ENCODE measurements at regions not wholly inside any gene's neighbourhood (a gene's known extent, or its start where the extent isn't known, plus 50 kb on each side); places are given as distances from the start of the nearest gene placed in this dataset.

DNA sequence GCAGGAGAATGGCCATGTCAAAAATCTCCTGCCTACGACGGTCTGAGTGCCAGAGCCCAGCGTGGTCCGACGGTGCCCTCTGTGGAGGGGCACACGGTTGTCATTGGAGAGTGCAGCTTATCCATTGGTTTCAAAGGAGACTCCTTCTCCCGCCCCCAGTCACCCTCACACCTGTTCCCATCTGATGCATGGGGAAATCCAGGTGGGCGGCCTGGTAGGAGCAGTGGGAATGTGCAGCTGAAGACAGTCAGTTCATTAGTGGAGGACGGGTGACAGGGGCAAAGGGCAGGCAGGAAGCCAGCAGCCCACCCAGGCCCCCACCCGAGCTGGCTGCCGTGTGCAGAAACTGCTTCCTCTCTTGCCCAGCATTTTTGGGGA lies 162.3 kb downstream of the IRF8 start:
- DNase-seq (ENCODE audit: low read depth) = no peak
- Mint-ChIP-seq H3K9me3 (ENCODE audit: unreplicated experiment) (peaks cover 2% of the 10 kb centered on the region), H3K4me3 (ENCODE audit: unreplicated experiment) (no peak overlapping the region), H3K36me3 (ENCODE audit: low read depth, unreplicated experiment) (no peaks in the 10 kb centered on the region), H3K4me1 (ENCODE audit: low read depth, unreplicated experiment) (no peaks in the 10 kb centered on the region), H3K27ac (ENCODE audit: unreplicated experiment) (no peak overlapping the region), H3K27me3 (ENCODE audit: low read depth, unreplicated experiment) (peaks cover 57% of the 10 kb centered on the region)
- Histone ChIP-seq H3K27me3 (ENCODE audit: insufficient read depth, low read length) (peaks cover 21% of the 10 kb centered on the region), H3K9ac (ENCODE audit: low read length) (no peak overlapping the region), H3K4me3 (ENCODE audit: insufficient read depth, low read depth, low read length) (no peak overlapping the region), H4K20me1 (ENCODE audit: insufficient read depth, low read length) (no peaks in the 10 kb centered on the region), H3K9me3 (ENCODE audit: insufficient read depth, low read depth, low read length) (no peaks in the 10 kb centered on the region), H3K4me1 (ENCODE audit: insufficient read depth, low read length) (no peaks in the 10 kb centered on the region), H3K79me2 (ENCODE audit: insufficient read depth, low read length) (no peaks in the 10 kb centered on the region), H3K36me3 (ENCODE audit: insufficient read depth, low read length) (no peaks in the 10 kb centered on the region), H3K27ac (ENCODE audit: low read depth, low read length) (no peak overlapping the region), H3K4me2 (ENCODE audit: low read length) (no peak overlapping the region), H2AFZ (ENCODE audit: low read depth, low read length) (no peak overlapping the region)
- TF ChIP-seq EZH2 (IDR thresholded peaks at IDR 0.05; ENCODE audit: insufficient read depth, low read length) = no peak
- TF ChIP-seq, protein P1, sequence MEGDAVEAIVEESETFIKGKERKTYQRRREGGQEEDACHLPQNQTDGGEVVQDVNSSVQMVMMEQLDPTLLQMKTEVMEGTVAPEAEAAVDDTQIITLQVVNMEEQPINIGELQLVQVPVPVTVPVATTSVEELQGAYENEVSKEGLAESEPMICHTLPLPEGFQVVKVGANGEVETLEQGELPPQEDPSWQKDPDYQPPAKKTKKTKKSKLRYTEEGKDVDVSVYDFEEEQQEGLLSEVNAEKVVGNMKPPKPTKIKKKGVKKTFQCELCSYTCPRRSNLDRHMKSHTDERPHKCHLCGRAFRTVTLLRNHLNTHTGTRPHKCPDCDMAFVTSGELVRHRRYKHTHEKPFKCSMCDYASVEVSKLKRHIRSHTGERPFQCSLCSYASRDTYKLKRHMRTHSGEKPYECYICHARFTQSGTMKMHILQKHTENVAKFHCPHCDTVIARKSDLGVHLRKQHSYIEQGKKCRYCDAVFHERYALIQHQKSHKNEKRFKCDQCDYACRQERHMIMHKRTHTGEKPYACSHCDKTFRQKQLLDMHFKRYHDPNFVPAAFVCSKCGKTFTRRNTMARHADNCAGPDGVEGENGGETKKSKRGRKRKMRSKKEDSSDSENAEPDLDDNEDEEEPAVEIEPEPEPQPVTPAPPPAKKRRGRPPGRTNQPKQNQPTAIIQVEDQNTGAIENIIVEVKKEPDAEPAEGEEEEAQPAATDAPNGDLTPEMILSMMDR (IDR thresholded peaks at IDR 0.05; ENCODE audit: insufficient read depth, low read depth, low read length) = no peak
- FAIRE-seq = no peak

DNA sequence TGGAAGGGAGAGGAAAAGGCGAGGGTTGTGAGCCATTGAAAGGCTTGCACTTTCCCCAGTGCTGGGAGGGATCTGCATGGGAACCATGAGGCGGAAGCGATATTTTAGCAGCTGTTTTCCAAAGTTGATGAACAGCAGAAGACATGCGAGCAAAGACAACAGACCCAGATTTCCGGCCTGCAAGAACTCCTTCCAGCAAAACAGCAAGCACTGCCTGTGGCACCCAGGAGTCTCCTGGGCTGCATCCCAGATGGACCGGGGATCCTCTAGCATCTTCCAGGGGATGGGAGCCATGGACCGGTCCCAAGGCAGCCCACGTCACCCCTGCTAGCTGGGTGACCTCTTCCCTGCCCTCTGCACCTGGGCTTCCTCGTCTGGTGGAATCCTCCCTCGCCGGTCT lies 162.8 kb downstream of the IRF8 start:
- H3K4me1 Mint-ChIP-seq (ENCODE audit: low read depth, unreplicated experiment) = no peaks in the 10 kb centered on the region
- no peak for FAIRE-seq

DNA sequence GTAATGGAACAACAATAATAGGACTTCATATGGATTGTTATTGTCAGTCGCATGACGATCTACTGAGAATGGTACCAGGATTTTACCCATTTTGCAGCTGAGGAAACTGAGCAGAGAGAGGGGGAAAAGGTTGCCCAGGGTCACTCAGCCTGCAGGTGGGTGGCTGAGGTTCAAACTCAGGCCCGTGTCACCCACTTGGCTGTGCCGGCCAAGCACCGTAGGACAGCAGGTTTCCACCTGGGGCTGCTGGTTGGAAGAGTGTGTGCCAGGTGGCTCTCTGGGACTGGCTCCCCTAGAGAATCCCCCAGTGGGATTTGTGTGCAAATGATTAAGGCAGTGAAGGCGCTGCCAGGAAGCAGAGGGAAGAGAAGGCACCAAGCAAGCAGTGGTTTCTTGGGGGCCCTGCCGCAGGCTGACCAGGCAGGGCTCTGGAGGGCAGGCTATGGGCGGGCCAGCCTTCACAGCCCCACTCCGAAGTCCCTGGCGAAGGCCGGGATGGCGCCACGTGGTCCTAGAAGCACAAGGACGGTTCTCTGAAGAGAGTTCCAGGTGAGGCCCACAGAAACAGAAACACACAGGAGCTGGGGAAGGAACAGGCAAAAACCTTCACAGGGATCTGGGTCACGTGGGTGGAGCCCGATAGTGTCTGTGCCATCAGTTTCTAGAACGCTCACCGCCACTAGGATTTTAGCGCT lies 163.5 kb downstream of the IRF8 start:
- Mint-ChIP-seq H3K9me3 (ENCODE audit: unreplicated experiment) (peaks cover 2% of the 10 kb centered on the region), H3K4me3 (ENCODE audit: unreplicated experiment) (no peak overlapping the region), H3K4me1 (ENCODE audit: low read depth, unreplicated experiment) (no peaks in the 10 kb centered on the region), H3K27ac (ENCODE audit: unreplicated experiment) (no peak overlapping the region), H3K27me3 (ENCODE audit: low read depth, unreplicated experiment) (peaks cover 66% of the 10 kb centered on the region), H3K36me3 (ENCODE audit: low read depth, unreplicated experiment) (no peaks in the 10 kb centered on the region)
- no peaks in the 10 kb centered on the region for H3K79me2 ChIP-seq (ENCODE audit: insufficient read depth, low read length)
- no peaks in the 10 kb centered on the region for H4K20me1 ChIP-seq (ENCODE audit: insufficient read depth, low read length)
- H3K4me3 ChIP-seq (ENCODE audit: insufficient read depth, low read depth, low read length) = no peak overlapping the region
- H3K4me2 ChIP-seq (ENCODE audit: low read length) = no peak overlapping the region
- TF ChIP-seq EZH2 (IDR thresholded peaks at IDR 0.05; ENCODE audit: insufficient read depth, low read length) = no peak
- TF ChIP-seq, protein P1 (IDR thresholded peaks at IDR 0.05; ENCODE audit: insufficient read depth, low read depth, low read length) = no peak
- DNase-seq (ENCODE audit: low read depth) (no peak), FAIRE-seq (no peak)
- no peaks in the 10 kb centered on the region for H3K9me3 ChIP-seq (ENCODE audit: insufficient read depth, low read depth, low read length)
- H3K9ac ChIP-seq (ENCODE audit: low read length) = no peak overlapping the region
- peaks cover 22% of the 10 kb centered on the region for H3K27me3 ChIP-seq (ENCODE audit: insufficient read depth, low read length)
- H3K36me3 ChIP-seq (ENCODE audit: insufficient read depth, low read length) = no peaks in the 10 kb centered on the region
- H3K27ac ChIP-seq (ENCODE audit: low read depth, low read length) = no peak overlapping the region
- H2AFZ ChIP-seq (ENCODE audit: low read depth, low read length) = no peak overlapping the region
- no peaks in the 10 kb centered on the region for H3K4me1 ChIP-seq (ENCODE audit: insufficient read depth, low read length)

More for the DNA sequence above, 162.8 kb downstream of the IRF8 start:
- Histone ChIP-seq H3K27ac (ENCODE audit: low read depth, low read length) (no peak overlapping the region), H3K9ac (ENCODE audit: low read length) (no peak overlapping the region), H3K27me3 (ENCODE audit: insufficient read depth, low read length) (peaks cover 22% of the 10 kb centered on the region), H3K9me3 (ENCODE audit: insufficient read depth, low read depth, low read length) (no peaks in the 10 kb centered on the region), H3K79me2 (ENCODE audit: insufficient read depth, low read length) (no peaks in the 10 kb centered on the region), H3K4me1 (ENCODE audit: insufficient read depth, low read length) (no peaks in the 10 kb centered on the region), H3K4me3 (ENCODE audit: insufficient read depth, low read depth, low read length) (no peak overlapping the region), H2AFZ (ENCODE audit: low read depth, low read length) (no peak overlapping the region), H3K4me2 (ENCODE audit: low read length) (no peak overlapping the region), H3K36me3 (ENCODE audit: insufficient read depth, low read length) (no peaks in the 10 kb centered on the region), H4K20me1 (ENCODE audit: insufficient read depth, low read length) (no peaks in the 10 kb centered on the region)
- no peak for DNase-seq (ENCODE audit: low read depth)
- TF ChIP-seq, protein P1 (IDR thresholded peaks at IDR 0.05; ENCODE audit: insufficient read depth, low read depth, low read length) = no peak
- no peak for TF ChIP-seq EZH2 (IDR thresholded peaks at IDR 0.05; ENCODE audit: insufficient read depth, low read length)
- no peak overlapping the region for H3K4me3 Mint-ChIP-seq (ENCODE audit: unreplicated experiment)
- peaks cover 62% of the 10 kb centered on the region for H3K27me3 Mint-ChIP-seq (ENCODE audit: low read depth, unreplicated experiment)
- H3K36me3 Mint-ChIP-seq (ENCODE audit: low read depth, unreplicated experiment) = no peaks in the 10 kb centered on the region
- peaks cover 2% of the 10 kb centered on the region for H3K9me3 Mint-ChIP-seq (ENCODE audit: unreplicated experiment)
- H3K27ac Mint-ChIP-seq (ENCODE audit: unreplicated experiment) = no peak overlapping the region

Measured in astrocyte (in vitro differentiated cells and primary cell).